Thyroid gland (tissue), 4 donors: ENCODE measurements at regions not wholly inside any gene's neighbourhood (a gene's known extent, or its start where the extent isn't known, plus 50 kb on each side); places are given as distances from the start of the nearest gene placed in this dataset.

Experiments used
- DNase-seq, 2 donors: peaks; one replicate each; pipeline ENCODE4 v3.0.0-alpha.2; 2019
- H3K27ac ChIP-seq, 3 donors: fragments of 200-600 bp; sonication (generic); 1 replicate in 2 of 3; 2 replicates in 1 of 3; pipeline ENCODE4 v1.5.1; 2016 to 2019; ENCODE audit warnings: mild to moderate bottlenecking in 1 of 3, moderate library complexity in 1 of 3
- H3K27me3 ChIP-seq: fragments of 200-600 bp; sonication (generic); one replicate; pipeline ENCODE4 v1.5.1; 2019
- H3K36me3 ChIP-seq, 2 donors: fragments of 200-600 bp; sonication (generic); one replicate each; pipeline ENCODE4 v1.5.1; 2016 to 2019
- H3K4me1 ChIP-seq, 2 donors: fragments of 200-600 bp; sonication (generic); one replicate each; pipeline ENCODE4 v1.5.1; 2017 to 2019
- H3K4me3 ChIP-seq, 3 donors: fragments of 200-600 bp; sonication (generic); replicated peaks in 1 of 3; 1 replicate in 2 of 3; 2 replicates in 1 of 3; pipeline ENCODE4 v1.5.1; 2016; ENCODE audit warnings: mild to moderate bottlenecking in 1 of 3
- H3K9me3 ChIP-seq: fragments of 200-600 bp; sonication (generic); one replicate; pipeline ENCODE4 v1.5.1; 2017
- CTCF ChIP-seq, 6 experiments: fragments of 200-600 bp in 3 of 6; fragments of 450-650 bp in 3 of 6; sonication (generic) in 3 of 6; IDR thresholded peaks; one replicate each; pipeline ENCODE4 v1.5.1; 2016 to 2019; ENCODE audit warnings: antibody characterized with exemption in 6 of 6, mild to moderate bottlenecking in 2 of 6, inconsistent platforms in 1 of 6, moderate library complexity in 1 of 6
- POLR2A ChIP-seq, 2 donors: fragments of 450-650 bp; IDR thresholded peaks; one replicate each; pipeline ENCODE4 v1.6.1; 2017; ENCODE audit warnings: antibody characterized with exemption in 2 of 2, mild to moderate bottlenecking in 2 of 2, moderate library complexity in 1 of 2
- WGBS, 2 donors: methylation state at CpG; one replicate each; pipeline ENCODE4 v1.1.5; 2017; 5-methylcytosine and 5-hydroxymethylcytosine counted together
- intact Hi-C: fragments of 100-400 bp; cut with DNase I; formaldehyde crosslinking; loops from one replicate; pipeline ENCODE4 v1.15.1; 2023

GRCh38 chr17:79176792-79177601 lies 102.4 kb downstream of the ENGASE start:
- 66 to 67% methylated on average over 15 to 17 of the region's 21 CpGs for WGBS, 2 donors
- Histone ChIP-seq H3K4me1 (no peaks in the 10 kb centered on the region), H3K36me3 (no peaks in the 10 kb centered on the region), H3K9me3 (no peaks in the 10 kb centered on the region), H3K4me3 (no peak overlapping the region), H3K27me3 (no peaks in the 10 kb centered on the region), H3K27ac (no peak overlapping the region)
- no peak for DNase-seq
- TF ChIP-seq CTCF (IDR thresholded peaks at IDR 0.05) (no peak), POLR2A (IDR thresholded peaks at IDR 0.05) (no peak)
- intact Hi-C loops: no loop called here

- no peak for DNase-seq
- Histone ChIP-seq H3K4me3 (no peak overlapping the region), H3K36me3 (no peaks in the 10 kb centered on the region), H3K9me3 (no peaks in the 10 kb centered on the region), H3K4me1 (no peaks in the 10 kb centered on the region), H3K27ac (no peak overlapping the region), H3K27me3 (no peaks in the 10 kb centered on the region)
- WGBS, 2 donors: 63 to 71% methylated on average over 17 to 18 of the region's 28 CpGs
- intact Hi-C loops: no loop called here
- TF ChIP-seq CTCF (IDR thresholded peaks at IDR 0.05) (no peak), POLR2A (IDR thresholded peaks at IDR 0.05) (no peak)
Measured at GRCh38 chr17:79174905-79175856, 100.6 kb downstream of the ENGASE start.

- Histone ChIP-seq H3K27ac (no peak overlapping the region), H3K27me3 (no peaks in the 10 kb centered on the region), H3K36me3 (no peaks in the 10 kb centered on the region), H3K9me3 (no peaks in the 10 kb centered on the region), H3K4me3 (no peak overlapping the region), H3K4me1 (no peaks in the 10 kb centered on the region)
- no peak for DNase-seq
- intact Hi-C loops: no loop called here
- TF ChIP-seq CTCF (IDR thresholded peaks at IDR 0.05): no peak
- TF ChIP-seq POLR2A (IDR thresholded peaks at IDR 0.05): no peak
- WGBS, 2 donors: 94 to 98% methylated on average over 9 to 10 of the region's 10 CpGs
Measured at GRCh38 chr17:79174193-79174765, 99.7 kb downstream of the ENGASE start.

GRCh38 chr17:79171188-79171587 lies 96.6 kb downstream of the ENGASE start:
- H3K27ac ChIP-seq: no peak overlapping the region
- DNase-seq: no peak
- H3K9me3 ChIP-seq: no peaks in the 10 kb centered on the region
- intact Hi-C loops: no loop called here
- 65 to 72% methylated on average over 12 of the region's 13 CpGs for WGBS, 2 donors
- H3K36me3 ChIP-seq: no peaks in the 10 kb centered on the region
- no peaks in the 10 kb centered on the region for H3K4me1 ChIP-seq
- H3K27me3 ChIP-seq: no peaks in the 10 kb centered on the region
- TF ChIP-seq POLR2A (IDR thresholded peaks at IDR 0.05) (no peak), CTCF (IDR thresholded peaks at IDR 0.05) (no peak)
- no peak overlapping the region for H3K4me3 ChIP-seq
